ENCODE measurements at regions not wholly inside any gene's neighbourhood (a gene's known extent, or its start where the extent isn't known, plus 50 kb on each side); places are given as distances from the start of the nearest gene placed in this dataset.
"Not testable (repeated sequence)": the region's sequence is repeated elsewhere in the genome, so short reads cannot be mapped to it uniquely, and the experiment has no call there.

DNA sequence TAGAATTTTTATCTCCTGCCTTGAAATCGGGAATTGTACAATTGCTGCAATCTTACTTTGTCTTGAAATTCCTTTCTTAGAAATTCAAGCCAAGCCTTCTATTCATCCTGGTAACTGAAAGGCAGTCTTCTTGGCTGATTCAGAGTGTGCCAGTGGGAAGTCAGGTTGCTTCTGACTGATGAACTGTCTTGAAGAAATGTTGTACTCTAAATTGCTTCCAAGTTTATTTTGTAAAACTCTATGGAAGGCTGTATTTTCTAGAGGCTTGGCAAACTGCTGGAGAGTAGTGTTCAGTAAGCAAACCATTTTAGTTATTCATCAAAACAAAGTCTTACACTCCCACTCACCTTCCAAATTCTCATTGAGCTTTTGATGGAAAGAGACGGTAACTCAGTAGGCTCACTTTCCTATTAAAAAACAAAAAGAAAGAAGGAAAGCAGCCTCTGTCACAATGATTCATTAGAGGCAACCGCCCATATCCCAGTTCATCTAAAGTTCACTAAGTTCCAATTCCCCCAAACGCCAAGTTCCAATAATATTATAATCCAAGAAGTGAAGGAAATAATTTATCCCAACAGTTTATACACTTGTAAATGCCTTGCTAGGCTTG, 187.9 kb upstream of the MALRD1 start:
- DNase-seq (ENCODE audit: low read depth, low spot score): no peak
- no peak overlapping the region for H3K4me3 ChIP-seq (ENCODE audit: low read length)

- no peak for DNase-seq (ENCODE audit: low read depth, low spot score)
- no peak overlapping the region for H3K4me3 ChIP-seq (ENCODE audit: low read length)
Measured at GRCh38 chr10:18861382-18861781, 187.2 kb upstream of the MALRD1 start.

DNA sequence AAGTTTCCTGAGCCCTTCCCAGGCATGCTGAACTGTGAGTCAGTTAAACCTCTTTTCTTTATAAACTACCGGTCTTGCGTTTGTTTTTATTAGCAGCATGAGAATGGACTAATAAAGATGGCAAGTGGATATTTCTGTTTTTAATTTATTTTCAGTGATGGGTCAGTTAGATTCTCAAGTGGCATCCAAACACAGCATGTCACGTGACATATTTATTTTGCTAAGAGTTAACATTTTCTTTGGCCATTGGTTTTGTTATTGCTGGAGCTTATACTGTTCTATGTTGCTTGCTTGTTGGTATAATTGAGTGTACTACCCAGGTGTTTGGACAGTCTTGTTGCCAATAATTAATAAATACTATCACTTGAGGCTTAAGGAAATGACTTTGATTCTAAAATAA, 181.7 kb upstream of the MALRD1 start:
- no peak for DNase-seq (ENCODE audit: low read depth, low spot score)
- H3K4me3 ChIP-seq (ENCODE audit: low read length): no peak overlapping the region

DNA sequence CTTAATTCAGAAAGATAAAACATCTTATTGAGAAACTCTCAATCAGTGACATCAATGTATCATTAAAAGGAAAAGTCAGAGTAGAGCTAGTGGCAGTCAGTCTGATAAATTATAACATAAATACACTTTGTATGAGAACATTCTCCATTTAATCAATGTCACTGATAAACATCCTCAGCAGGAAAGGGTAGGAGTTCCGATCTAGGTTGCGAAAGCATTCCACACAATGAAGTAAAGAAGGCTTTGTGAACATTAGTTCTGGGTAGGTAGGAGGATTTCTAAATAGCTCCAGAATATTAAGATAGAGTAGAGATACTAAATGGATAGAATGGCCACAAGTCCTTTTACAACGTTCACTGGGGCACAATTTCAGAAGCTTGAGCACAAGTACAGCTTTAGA, 179.7 kb upstream of the MALRD1 start:
- no peak for DNase-seq (ENCODE audit: low read depth, low spot score)
- H3K4me3 ChIP-seq (ENCODE audit: low read length): no peak overlapping the region

DNA sequence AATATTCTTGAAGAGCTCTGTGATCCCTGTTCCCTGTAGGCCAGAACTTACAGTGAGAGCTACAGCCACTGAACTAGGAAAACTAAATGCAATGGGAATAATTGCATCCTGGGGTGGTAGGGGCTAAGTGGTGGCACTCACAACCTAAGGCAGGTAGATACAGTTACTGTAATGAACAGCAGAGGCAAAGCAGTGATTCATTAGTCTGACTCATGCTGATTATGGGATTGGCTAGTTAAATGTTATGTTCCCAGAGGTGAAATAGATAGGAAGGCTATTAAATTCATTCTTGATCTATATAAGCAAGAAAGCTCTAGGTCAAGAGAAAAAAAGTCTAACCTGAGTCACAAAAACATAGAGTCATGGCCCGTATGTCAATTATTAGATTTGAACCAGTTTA, 173.1 kb upstream of the MALRD1 start:
- no peak overlapping the region for H3K4me3 ChIP-seq (ENCODE audit: low read length)
- DNase-seq (ENCODE audit: low read depth, low spot score): no peak

DNA sequence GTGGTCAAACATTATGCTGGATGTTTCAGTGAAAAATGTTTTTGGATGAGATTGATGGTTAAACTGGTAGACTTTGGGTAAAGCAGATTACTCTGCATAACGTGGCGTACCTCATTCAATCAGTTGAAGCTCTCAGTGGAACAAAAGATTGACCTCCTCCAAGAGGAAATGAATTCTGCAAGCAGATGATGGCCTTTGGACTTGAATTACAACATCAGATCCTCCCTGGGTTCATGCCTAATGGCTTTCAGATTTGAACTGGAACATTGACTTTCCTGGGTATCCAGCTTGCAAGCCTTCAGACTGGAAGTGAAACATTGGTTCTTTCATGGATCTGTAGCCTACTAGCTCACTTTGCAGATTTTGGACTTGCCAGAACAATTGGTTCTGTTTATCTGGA, 169.3 kb upstream of the MALRD1 start:
- DNase-seq (ENCODE audit: low read depth, low spot score): no peak
- no peak overlapping the region for H3K4me3 ChIP-seq (ENCODE audit: low read length)

DNA sequence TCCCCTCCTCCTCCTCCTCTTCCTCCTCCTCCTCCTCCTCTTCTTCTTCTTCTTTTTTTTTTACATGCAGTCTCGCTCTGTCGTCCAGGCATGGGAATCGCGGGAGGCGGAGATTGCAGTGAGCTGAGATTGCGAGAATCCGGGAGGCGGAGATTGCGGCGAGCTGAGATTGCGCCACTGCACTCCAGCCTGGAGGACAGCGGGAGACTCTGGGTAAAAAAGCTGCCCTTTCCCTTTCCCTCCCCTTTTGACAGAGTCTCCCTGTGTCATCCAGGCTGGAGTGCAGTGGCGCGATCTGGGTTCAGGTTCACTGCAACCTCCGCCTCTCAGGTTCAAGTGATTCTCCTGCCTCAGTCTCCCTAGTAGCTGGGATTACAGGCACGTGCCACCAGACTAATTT, 168.1 kb upstream of the MALRD1 start:
- no peak for DNase-seq (ENCODE audit: low read depth, low spot score)
- H3K4me3 ChIP-seq (ENCODE audit: low read length): no peak overlapping the region

GRCh38 chr10:18886102-18886501, 162.5 kb upstream of the MALRD1 start:
- no peak overlapping the region for H3K4me3 ChIP-seq (ENCODE audit: low read length)
- DNase-seq (ENCODE audit: low read depth, low spot score): no peak

DNA sequence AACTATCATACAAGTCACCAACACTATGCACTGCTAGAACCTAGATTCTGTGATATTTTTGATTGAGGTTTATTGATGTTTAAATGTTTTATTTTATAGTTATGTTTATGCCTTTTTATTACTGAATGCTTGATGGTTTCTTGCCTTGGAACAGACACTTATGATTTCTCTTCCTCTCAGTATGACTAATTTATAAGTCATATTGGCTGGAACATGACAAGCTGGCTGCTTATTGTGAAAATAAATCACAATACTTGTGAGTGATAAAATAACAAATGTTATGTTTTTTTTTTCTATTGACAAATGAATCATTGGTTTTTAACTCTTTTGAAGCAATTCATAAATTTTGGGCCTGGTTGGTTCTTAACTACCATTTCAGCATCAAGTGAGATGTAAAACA, 142.0 kb upstream of the MALRD1 start:
- H3K4me3 ChIP-seq (ENCODE audit: low read length): no peak overlapping the region
- DNase-seq (ENCODE audit: low read depth, low spot score): no peak

- not testable (repeated sequence) for H3K4me3 ChIP-seq (ENCODE audit: low read length); DNase-seq (ENCODE audit: low read depth, low spot score)
Measured at GRCh38 chr10:18917431-18917830, 131.2 kb upstream of the MALRD1 start.

DNA sequence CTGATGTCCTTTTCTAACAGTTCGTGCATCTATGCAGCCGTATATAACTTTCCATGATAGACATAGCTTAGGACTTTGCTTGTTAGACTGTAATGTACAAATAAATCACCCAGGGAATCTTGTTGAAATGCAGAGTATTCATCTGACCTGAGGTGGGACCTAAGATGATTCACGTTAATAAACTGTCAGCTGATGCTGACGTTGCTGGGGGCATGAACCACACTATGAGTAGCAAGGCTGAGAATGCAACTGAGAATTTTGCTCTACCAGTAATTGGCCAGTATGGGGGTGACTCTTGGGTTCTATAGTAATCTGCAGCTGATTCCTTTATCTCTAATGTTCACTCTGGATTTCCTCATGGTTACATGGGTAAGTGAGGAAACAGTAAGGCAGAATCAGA, 130.1 kb upstream of the MALRD1 start:
- H3K4me3 ChIP-seq (ENCODE audit: low read length): no peak overlapping the region
- no peak for DNase-seq (ENCODE audit: low read depth, low spot score)

GRCh38 chr10:18949391-18949790, 99.2 kb upstream of the MALRD1 start:
- DNase-seq (ENCODE audit: low read depth, low spot score): no peak

DNA sequence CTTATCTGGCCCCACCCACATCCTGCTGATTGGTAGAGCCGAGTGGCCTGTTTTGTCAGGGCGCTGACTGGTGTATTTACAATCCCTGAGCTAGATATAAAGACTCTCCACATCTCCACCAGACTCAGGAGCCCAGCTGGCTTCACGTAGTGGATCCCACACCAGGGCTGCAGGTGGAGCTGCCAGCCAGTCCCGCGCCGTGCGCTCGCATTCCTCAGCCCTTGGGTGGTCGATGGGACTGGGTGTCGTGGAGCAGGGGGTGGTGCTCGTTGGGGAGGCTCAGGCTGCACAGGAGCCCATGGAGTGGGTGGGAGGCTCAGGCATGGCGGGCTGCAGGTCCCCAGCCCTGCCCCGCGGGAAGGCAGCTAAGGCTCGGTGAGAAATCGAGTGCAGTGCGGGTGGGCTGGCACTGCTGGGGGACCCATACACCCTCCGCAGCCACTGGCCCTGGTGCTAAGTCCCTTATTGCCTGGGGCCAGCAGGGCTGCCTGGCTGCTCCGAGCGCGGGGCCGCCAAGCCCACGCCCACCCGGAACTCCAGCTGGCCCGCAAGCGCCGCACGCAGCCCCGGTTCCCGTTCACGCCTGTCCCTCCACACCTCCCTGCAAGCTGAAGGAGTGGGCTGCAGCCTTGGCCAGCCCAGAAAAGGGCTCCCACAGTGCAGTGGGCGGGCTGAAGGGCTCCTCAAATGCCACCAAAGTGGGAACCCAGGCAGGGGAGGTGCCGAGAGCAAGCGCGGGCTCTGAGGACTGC, 97.4 kb upstream of the MALRD1 start:
- H3K4me3 ChIP-seq (ENCODE audit: low read length); DNase-seq (ENCODE audit: low read depth, low spot score): not testable (repeated sequence)

More at GRCh38 chr10:18949391-18949790, 99.2 kb upstream of the MALRD1 start:
- H3K4me3 ChIP-seq (ENCODE audit: low read length): no peak overlapping the region

DNA sequence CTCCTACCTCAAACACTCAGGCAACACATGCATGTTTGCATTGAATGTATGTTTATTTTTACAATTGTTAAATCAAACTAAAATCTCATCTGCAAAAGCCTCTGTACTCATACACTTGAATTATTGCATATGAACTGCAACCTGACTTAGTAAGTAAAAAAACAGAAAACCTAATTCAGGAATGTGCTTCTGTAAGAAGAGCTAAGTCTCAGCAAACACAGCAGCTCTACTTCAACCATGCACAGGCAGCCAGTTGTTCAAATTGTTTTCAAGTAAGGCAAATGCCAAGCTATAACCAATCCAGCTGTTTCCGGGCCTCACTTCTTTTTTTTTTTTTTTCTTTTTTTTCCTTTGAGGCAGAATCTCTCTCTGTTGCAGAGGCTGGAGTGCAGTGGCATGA, 93.5 kb upstream of the MALRD1 start:
- H3K4me3 ChIP-seq (ENCODE audit: low read length): no peak overlapping the region
- DNase-seq (ENCODE audit: low read depth, low spot score): peak; percentile 5

GRCh38 chr10:18959369-18959768, 89.2 kb upstream of the MALRD1 start:
- H3K4me3 ChIP-seq (ENCODE audit: low read length): no peak overlapping the region
- no peak for DNase-seq (ENCODE audit: low read depth, low spot score)

GRCh38 chr10:18960466-18961079, 88.0 kb upstream of the MALRD1 start:
- DNase-seq (ENCODE audit: low read depth, low spot score): no peak
- H3K4me3 ChIP-seq (ENCODE audit: low read length): no peak overlapping the region

GRCh38 chr10:18968159-18968558, 80.4 kb upstream of the MALRD1 start:
- DNase-seq (ENCODE audit: low read depth, low spot score): no peak
- no peak overlapping the region for H3K4me3 ChIP-seq (ENCODE audit: low read length)

DNA sequence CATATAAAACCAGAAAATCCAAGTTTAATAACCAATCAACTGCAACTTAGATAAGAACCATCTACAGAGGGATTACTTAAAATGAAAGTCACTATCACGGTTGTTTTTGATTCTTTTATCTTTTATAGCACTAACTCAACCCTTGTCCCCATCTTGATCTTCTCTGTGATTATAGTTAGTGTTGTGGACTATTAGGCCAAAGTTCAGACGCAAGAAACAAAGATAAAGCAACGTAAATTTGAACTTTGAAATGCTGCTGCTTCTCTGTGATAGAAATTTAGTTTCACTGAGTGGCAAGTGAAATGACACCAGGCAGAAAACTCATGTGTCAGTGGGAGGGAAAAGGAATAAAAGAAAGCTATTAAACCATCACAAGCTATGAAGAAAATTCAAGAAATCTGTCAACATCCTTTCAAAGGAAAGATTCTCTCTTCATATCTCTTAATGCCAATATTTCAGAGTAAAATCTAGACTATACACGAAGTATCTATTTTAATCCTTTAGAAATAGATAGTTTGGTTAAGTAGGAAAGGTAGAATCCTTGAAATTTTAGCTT, 71.8 kb upstream of the MALRD1 start:
- no peak for DNase-seq (ENCODE audit: low read depth, low spot score)
- no peak overlapping the region for H3K4me3 ChIP-seq (ENCODE audit: low read length)

GRCh38 chr10:18980089-18980629, 68.4 kb upstream of the MALRD1 start:
- no peak overlapping the region for H3K4me3 ChIP-seq (ENCODE audit: low read length)
- DNase-seq (ENCODE audit: low read depth, low spot score): no peak

GRCh38 chr10:18984531-18984930, 64.1 kb upstream of the MALRD1 start:
- no peak overlapping the region for H3K4me3 ChIP-seq (ENCODE audit: low read length)
- DNase-seq (ENCODE audit: low read depth, low spot score): no peak
